ENCODE measurements at regions not wholly inside any gene's neighbourhood (a gene's known extent, or its start where the extent isn't known, plus 50 kb on each side); places are given as distances from the start of the nearest gene placed in this dataset.

GRCh38 chr5:89988998-89989655, 420.4 kb downstream of the CETN3 start:
- no peak for DNase-seq (ENCODE audit: low spot score)

DNA sequence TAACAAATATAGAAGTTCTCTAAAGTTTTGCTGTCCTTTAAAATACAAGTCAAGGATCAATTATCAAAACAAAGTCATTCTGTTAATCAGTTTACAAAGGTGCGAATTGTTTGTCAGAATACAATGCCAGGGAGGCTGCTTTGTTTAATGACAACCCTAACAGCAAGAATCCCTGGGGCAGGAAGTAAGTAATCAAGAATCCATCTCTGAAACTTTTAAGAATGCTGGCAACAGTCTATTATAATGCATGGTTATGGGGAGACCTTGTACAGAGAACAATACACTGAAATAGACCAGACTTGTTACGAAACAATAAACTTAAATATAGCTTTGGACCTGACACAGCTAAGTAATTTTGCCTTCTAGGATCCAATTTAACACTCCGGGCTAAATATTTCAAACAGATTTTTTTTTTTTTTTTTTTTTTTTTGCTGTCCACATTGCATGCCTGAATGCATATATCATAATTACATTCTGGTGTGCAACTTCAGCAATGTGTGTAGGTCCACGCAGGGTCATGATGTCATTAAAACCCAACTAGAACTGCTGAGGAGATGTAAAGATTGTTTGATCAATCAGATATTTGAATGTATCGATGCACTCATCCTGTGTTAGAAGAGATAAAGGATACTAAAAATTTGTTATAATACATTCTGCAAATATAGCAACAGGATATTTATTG, 421.3 kb downstream of the CETN3 start:
- no peak for DNase-seq (ENCODE audit: low spot score)

- no peak for DNase-seq (ENCODE audit: low spot score)
These were observed 426.3 kb downstream of the CETN3 start for GRCh38 chr5:89983216-89983615.

DNA sequence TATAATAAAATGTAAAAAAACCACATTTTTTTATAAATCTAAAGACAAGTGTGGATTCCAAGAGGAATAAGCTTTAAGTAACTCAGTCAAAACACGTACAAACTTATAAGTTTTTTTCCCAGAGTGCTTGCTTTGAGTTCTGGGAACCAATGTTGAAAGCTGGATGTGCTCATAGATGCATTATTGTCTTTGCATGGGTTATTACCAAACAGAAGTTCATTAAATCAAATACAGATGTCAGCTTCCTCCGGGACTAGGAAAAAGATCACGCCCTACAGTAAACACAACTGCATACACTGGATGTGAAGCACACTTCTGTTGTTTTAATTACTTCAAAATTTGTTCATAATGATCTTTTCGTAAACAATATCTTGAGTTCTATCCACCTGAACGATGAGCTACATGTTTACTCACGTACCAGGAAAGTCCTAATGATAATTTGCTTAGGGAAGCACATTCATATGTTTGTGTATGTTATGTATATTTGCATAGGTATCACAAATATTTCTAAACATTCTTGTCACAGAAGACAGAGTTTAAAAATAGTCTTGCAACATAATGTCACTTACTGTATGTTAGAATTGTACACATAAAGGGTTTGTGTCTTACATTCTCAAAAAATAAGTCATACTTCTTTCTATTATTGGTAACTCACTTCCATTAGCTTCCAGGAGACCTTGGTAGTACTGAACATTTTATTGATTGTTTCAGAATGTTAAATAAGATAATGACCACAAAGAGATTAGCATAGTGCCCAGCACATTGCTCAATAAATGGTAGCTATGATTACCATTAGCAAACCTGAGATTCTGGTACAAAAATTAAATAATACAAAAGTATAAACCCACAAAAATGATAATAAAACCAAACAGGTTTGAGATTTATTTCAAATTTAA, 427.4 kb downstream of the CETN3 start:
- no peak for DNase-seq (ENCODE audit: low spot score)

DNA sequence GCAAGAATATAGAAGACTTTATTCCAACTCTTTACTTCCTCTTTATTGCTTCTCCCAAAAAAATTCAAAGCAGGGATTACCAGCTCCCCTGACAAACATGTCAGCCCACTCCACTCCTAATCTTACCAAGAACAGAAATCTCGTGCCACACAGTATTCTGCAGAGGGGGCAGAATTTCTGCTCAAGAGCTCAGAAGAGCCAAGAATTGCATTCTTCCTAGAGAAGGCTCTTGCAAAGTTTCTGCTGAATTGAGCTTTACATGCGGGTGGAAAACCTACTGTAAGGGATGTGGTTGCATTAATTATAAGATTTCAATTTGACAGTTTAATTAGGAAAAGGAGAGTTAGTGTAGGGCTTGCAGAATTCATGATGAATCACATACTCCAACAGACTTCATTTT, 428.5 kb downstream of the CETN3 start:
- no peak for DNase-seq (ENCODE audit: low spot score)

GRCh38 chr5:89973516-89973915, 436.0 kb downstream of the CETN3 start:
- DNase-seq (ENCODE audit: low spot score): no peak

DNA sequence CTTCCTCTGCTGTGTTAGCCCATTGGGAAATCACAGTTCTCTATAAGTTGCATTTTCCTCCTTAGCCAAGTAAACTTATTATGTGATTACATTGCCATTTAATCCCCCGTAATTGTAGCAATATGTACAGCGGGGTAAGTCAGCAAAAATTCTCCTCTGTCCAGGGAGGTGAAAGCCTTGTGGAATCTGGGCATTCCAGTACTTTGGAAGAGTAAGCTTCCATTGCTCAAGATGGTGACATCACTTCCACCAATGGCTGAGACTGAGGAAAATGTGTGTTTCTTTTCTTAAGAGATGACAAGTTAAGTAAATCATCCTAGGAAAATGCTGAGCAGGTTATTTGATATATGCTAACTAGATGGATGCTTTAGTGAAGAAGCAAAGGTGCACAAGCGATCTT, 436.7 kb downstream of the CETN3 start:
- DNase-seq (ENCODE audit: low spot score): no peak

GRCh38 chr5:89968958-89969381, 440.6 kb downstream of the CETN3 start:
- no peak for DNase-seq (ENCODE audit: low spot score)

DNA sequence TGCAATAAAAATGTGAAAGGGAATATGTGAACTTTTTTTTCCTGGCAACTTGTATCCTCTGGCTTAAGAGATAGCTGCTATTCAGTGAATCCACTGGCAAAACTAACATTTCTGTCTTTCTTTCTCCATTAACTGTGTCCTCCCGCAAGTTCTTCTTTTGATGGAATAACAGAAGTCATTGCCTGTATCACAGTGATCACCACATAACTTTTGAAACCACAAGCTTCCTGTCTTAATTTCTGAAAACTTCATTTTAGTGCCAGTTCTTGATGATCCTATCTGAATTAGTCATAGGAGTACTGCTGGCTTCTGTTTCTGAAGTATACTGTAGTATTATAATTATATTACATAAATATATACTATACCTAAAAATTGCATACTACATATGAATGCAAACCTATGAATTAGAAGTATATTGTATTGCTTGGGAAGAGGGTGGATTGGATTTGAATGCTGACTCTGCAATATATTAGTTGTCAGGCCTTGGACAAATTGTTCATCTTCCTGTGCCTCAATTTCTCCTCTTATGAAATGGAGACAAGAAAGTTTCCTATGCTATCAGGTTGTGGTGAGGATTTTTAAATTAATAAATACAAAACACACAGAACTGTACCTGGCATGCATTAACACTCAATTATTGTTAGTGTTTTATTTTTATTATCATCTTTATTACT, 441.6 kb downstream of the CETN3 start:
- no peak for DNase-seq (ENCODE audit: low spot score)

GRCh38 chr5:89956838-89957237, 452.7 kb downstream of the CETN3 start:
- DNase-seq (ENCODE audit: low spot score): no peak

GRCh38 chr5:89954916-89955315, 454.6 kb downstream of the CETN3 start:
- no peak for DNase-seq (ENCODE audit: low spot score)

GRCh38 chr5:89951876-89952275, 457.7 kb downstream of the CETN3 start:
- no peak for DNase-seq (ENCODE audit: low spot score)

DNA sequence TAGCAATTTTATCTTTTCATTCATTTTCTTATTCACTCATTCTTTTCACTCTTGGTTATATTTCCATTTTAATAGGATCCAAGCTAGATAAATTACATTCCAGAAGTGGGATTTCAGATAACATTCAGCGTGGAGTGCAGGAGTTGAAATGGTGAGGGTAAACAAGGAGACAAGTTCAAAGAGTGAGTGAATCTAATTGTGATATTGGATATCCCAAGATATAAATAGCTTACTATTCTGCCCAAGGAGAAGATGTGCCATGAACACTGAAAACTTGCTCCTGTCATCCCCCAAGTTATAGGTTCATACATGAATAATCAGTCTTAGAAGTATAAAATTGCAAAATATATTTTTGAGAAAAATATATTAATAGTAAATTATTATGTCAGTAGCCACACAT, 459.3 kb downstream of the CETN3 start:
- DNase-seq (ENCODE audit: low spot score): no peak

DNA sequence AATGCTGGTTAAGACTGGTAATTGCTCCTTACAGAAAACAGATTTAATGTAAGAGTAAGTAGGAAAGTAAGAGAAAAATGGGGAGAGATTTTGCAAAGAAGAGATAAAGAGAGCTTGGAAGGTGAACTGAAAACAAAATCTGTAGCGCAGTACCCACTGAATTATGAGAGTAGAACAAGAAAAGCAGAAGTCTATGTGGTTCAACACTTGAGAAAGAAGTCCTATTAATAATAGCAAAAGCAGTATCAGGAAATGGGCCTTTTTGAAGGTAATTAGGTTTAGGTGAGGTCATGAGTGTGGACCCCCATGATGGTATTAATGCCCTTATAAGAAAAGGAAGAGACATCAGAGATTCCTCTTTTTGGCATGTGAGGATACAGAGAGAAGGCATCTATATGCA, 460.6 kb downstream of the CETN3 start:
- DNase-seq (ENCODE audit: low spot score): no peak

DNA sequence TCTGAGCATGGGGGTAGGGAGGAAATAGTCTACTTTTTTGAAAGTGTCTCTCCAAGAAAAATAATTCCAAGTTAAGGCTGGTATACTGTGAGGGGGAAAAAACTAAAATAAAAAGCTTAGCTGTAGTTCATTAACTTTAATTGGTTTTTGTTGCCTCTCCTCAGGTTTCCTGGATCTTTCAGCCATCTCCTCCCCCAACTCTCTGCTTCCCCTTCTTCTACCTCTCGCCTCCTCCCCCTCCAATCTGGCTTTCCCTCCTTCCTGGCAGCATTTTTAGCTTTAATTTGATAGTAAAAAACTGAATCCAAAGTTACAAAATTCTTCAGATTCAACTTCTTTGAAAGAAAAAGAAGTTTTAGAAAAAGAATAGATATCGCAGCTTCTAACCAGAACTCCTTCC, 462.6 kb downstream of the CETN3 start:
- no peak for DNase-seq (ENCODE audit: low spot score)

GRCh38 chr5:89946508-89946907, 463.0 kb downstream of the CETN3 start:
- DNase-seq (ENCODE audit: low spot score): no peak

- DNase-seq (ENCODE audit: low spot score): no peak
These were observed 467.4 kb downstream of the CETN3 start for GRCh38 chr5:89942171-89942570.

DNA sequence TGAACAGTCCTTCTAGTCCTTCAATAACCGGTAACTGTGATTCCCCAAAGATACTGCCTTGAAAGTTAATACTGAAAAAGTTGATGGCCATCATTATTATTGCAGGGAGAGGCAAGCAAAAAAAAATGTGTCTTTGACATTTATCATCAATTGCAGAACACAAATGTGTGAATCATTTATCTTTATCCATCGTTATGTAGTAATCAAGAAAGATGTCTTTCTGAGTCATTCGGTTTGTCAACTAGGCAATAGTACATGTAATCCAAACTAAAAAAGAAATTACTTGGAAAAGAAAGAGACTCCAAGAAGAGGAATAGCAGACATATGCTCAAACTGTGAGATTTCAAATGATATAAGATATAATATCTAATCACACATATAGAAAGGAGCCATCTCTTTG, 473.0 kb downstream of the CETN3 start:
- DNase-seq (ENCODE audit: low spot score): no peak

- no peak for DNase-seq (ENCODE audit: low spot score)
These were observed 475.5 kb downstream of the CETN3 start for GRCh38 chr5:89934069-89934468.

GRCh38 chr5:89932771-89933181, 476.8 kb downstream of the CETN3 start:
- no peak for DNase-seq (ENCODE audit: low spot score)

GRCh38 chr5:89930591-89931392, 478.8 kb downstream of the CETN3 start:
- DNase-seq (ENCODE audit: low spot score): peak; percentile 11

DNA sequence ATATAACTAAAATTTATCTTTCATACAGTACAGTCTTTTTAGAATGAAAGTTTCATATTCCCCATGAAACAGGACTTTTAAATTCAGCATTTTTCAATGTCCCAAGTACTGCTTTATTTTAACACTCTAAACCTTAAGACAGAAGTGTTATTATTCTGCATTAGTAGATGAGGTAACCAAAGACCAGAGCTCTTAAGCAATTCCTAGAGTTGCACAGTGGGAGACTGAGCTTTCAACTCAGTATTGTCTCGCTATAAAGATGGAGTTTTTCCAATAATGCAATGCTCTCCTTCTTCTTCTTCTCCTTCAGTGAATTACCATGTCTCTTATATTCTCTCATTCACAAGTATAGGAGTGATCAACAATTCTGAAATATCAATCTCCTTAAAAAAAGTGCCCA, 479.7 kb downstream of the CETN3 start:
- no peak for DNase-seq (ENCODE audit: low spot score)

Data from AG08396 (cell line).